AG20443 (cell line): ENCODE measurements at regions not wholly inside any gene's neighbourhood (a gene's known extent, or its start where the extent isn't known, plus 50 kb on each side); places are given as distances from the start of the nearest gene placed in this dataset.

Experiments used
- DNase-seq: peaks from one replicate; pipeline ENCODE4 v3.0.0; 2012; ENCODE audit warnings: low spot score, mixed read lengths

- peak; percentile 18 for DNase-seq
Measured at GRCh38 chr3:99114565-99115291, 213.2 kb upstream of the DCBLD2 start.

DNA sequence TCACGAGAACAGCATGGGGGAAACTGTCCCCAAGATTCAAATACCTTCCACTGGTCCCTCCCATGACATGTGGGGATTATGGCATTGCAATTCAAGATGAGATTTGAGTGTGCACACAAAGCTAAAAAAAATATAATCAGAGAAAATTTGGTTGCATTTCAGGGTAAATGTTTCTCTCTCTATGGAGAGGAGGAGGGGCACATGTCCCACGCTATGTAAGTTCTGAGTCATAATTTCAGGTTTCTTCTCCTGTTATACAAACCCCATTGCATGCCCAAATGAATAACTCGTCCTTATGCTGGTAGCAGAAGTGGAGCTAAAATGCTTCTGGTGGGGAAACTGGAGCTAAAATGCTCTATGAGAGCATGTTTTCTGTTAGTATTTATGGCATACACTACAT is 209.7 kb upstream of the DCBLD2 start:
- no peak for DNase-seq

DNA sequence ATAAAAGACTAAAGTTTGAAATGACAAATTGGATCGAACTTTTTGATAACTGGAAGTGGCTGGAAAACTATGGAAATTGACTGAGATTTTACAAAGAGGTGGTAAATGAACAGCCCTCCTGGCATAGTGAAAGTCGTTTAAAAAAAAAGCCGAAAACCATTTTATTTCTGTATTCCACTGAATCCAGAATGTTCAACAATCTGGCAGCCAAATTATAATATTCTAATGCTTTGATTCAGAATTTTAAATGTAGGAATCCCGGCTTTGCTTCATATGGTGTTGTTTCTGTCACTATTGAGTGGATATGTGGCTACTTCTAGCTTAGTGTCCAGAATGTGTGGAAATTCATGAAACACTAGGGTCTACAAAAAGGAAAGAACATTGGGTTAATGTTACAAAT is 208.9 kb upstream of the DCBLD2 start:
- DNase-seq = no peak

- peak; percentile 77 for DNase-seq
Measured at GRCh38 chr3:99108508-99108907, 207.0 kb upstream of the DCBLD2 start.

- DNase-seq = no peak
Measured at GRCh38 chr3:99094606-99095005, 193.1 kb upstream of the DCBLD2 start.

DNA sequence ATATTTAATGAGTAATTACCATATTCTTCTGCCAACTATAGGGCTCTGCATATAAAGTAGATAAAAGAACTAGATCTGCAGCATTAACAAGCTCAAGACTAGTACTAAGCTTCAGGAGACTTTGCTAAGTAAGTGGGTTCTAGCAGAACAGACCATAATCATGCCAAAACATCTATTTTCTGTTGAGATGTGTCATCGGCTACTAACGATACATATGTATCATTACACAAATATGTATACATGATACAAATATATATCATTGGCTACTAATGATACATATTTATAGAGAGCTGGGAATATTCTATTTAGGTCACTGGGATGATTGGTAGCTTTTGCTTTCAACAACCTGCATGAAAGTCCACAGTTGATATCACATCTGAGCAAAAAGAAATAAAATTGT is 185.8 kb upstream of the DCBLD2 start:
- DNase-seq = no peak

DNA sequence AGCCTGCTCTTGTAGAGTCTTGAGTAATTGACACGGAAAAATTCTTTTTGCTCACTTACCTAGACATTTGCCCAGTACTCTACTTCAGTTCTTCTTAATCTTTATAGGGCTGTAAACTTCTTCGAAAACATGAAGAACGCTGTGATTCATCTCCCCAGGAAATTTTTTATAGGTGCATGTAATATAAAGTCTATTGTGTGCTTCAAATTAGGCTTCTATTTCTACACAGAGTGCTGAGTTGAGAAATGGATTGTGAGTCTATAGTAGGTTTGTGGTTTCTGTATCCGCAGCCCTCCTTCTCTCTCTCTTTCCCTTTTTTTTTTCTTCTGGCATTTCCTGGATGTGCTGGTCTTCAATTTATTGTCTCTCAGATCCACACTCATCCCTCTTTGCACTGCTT is 183.3 kb upstream of the DCBLD2 start:
- DNase-seq = peak; percentile 24

GRCh38 chr3:99084156-99084555 is 182.7 kb upstream of the DCBLD2 start:
- DNase-seq = no peak

DNA sequence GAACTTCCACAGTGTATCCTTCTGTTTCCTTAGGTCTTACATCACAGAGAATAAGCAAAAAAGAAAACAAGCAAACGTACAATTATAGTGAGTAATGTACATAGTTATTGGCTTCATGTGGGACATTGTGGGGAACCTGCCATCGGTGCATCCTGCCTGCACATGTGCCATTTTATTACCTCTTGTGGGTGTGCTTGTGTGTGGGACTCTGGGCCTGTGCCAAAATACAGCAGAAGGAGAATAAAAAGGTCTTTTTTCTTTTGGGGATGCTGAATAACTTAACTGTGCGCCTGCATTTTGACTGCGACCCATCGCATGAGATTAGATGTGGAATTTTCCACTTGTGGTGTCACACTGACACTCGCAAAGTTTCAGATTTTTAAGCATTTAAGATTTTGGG is 169.6 kb upstream of the DCBLD2 start:
- DNase-seq = no peak

- DNase-seq = no peak
Measured at GRCh38 chr3:99069973-99070372, 168.5 kb upstream of the DCBLD2 start.

- no peak for DNase-seq
Measured at GRCh38 chr3:99066863-99067262, 165.4 kb upstream of the DCBLD2 start.

GRCh38 chr3:99049164-99049563 is 147.7 kb upstream of the DCBLD2 start:
- DNase-seq = peak; percentile 18

DNA sequence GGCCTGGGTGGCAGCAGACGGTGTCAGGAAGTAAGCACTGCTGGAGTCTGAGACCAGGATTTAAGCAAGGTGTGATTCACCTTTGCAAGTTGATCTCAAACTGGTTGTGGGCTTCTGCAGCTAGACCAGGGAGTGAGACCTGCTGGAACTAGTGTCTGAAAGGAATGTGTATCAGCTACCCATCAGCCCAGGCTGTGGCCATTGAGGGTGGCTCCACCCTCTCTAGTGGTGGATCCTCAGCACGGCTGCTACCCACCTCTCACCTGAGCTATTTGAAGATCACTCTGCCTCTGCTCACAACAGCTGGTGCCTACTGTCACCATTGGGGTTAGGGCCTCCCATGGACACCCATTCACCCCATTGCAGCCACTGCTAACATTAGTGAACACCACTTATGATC is 140.3 kb upstream of the DCBLD2 start:
- no peak for DNase-seq

GRCh38 chr3:99031778-99032177 is 130.3 kb upstream of the DCBLD2 start:
- no peak for DNase-seq

- DNase-seq = peak; percentile 44
Measured at GRCh38 chr3:99023590-99024192, 122.2 kb upstream of the DCBLD2 start.

- no peak for DNase-seq
Measured at GRCh38 chr3:99021466-99021865, 120.0 kb upstream of the DCBLD2 start.

GRCh38 chr3:99016452-99016851 is 115.0 kb upstream of the DCBLD2 start:
- no peak for DNase-seq

DNA sequence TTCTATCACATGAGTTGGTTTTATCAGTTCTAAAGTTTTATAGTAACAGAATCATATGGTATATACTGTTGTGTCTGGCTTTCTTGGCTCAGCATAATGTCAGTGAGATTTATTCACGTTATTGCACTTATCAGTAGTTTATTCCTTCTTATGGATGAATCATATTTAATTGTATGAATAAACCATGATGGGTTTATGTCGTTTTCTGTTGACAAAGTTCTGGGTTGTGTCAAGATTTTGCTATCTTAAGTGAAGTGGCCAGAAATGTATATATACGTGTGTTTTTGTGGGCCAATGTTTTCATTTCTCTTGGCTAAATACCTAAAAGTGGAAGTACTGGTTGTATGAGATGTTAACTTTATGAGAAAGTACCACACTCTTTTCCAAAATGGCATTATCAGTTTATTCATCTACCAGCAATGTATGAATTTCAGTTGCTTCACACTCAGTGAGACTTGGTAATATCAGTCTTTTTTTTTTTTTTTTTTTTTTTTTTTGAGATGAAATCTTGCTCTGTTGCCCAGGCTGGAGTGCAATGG is 112.4 kb upstream of the DCBLD2 start:
- no peak for DNase-seq

DNA sequence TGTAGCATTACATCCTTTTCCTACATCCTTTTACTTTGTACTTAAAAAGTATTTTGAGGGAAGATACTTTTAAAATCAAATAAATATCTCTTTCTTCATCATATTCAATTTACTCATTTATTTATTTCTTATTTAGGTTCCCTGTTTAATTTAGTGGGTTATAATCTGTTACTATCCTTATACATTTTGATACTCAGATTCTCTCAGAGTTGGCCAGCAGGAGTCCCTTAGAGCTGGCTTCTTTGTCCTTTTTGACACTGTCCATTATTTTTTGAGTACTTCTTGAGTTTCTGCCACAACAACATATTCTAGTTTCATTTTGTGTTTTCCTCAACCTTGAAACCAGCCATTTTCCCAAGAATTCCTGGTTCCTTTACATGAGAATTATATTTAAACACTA is 111.6 kb upstream of the DCBLD2 start:
- no peak for DNase-seq

DNA sequence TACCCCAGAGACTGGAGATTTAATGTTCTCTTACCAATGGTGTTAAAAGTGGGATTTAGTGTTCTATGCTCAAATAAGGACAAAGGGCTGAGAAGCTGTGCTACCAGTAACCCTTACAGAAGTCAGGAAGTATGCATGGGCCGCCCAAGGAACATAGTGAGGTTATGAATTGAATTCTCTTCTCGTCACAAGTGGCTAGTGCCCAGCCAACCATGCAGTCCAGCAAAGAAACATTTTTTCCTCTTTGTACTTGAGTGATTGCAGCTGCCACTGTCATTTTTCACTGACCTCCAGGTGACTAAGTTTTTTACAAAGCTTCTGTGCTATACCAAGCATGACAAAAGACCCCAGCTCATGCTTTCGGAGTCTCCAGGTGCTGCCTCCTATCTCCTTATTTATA is 110.6 kb upstream of the DCBLD2 start:
- DNase-seq = peak; percentile 24

GRCh38 chr3:99009851-99010250 is 108.4 kb upstream of the DCBLD2 start:
- no peak for DNase-seq

GRCh38 chr3:99006686-99007085 is 105.2 kb upstream of the DCBLD2 start:
- no peak for DNase-seq

DNA sequence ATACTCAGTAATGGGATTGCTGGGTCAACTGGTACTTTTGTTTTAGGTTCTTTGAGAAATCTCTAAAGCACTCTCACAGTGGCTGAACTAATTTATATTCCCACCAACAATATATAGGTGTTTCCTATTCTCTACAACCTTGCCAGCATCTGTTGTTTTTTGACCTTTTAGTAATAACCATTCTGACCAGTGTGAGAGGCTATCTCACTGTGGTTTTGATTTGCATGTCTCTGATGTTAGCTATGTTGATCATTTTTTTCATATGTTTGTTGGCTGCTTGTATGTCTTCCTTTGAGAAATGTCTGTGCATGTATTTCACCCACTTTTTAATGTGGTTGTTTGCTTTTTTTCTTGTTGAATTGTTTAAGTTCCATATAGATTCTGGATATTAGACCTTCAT is 98.2 kb upstream of the DCBLD2 start:
- no peak for DNase-seq
